ENCODE measurements at regions not wholly inside any gene's neighbourhood (a gene's known extent, or its start where the extent isn't known, plus 50 kb on each side); places are given as distances from the start of the nearest gene placed in this dataset.

GRCh38 chr3:110067527-110067926, 730.2 kb upstream of the DPPA4 start:
- Histone ChIP-seq H3K4me3 (no peak overlapping the region), H3K27ac (no peak overlapping the region)
- DNase-seq (ENCODE audit: low spot score) = no peak
- no peak for TF ChIP-seq CTCF (IDR thresholded peaks at IDR 0.05)

GRCh38 chr3:110069761-110070160, 732.4 kb upstream of the DPPA4 start:
- no peak for DNase-seq (ENCODE audit: low spot score)
- TF ChIP-seq CTCF (IDR thresholded peaks at IDR 0.05) = no peak
- H3K4me3 ChIP-seq = no peak overlapping the region
- H3K27ac ChIP-seq = no peak overlapping the region

GRCh38 chr3:110070161-110070916, 733.0 kb upstream of the DPPA4 start:
- Histone ChIP-seq H3K27ac (no peak overlapping the region), H3K4me3 (no peak overlapping the region)
- TF ChIP-seq CTCF (IDR thresholded peaks at IDR 0.05) = no peak
- no peak for DNase-seq (ENCODE audit: low spot score)

- Histone ChIP-seq H3K27ac (no peak overlapping the region), H3K4me3 (no peak overlapping the region)
- no peak for DNase-seq (ENCODE audit: low spot score)
- no peak for TF ChIP-seq CTCF (IDR thresholded peaks at IDR 0.05)
Measured at GRCh38 chr3:110074095-110074494, 736.7 kb upstream of the DPPA4 start.

GRCh38 chr3:110077093-110077492, 739.7 kb upstream of the DPPA4 start:
- TF ChIP-seq CTCF (IDR thresholded peaks at IDR 0.05) = no peak
- Histone ChIP-seq H3K27ac (no peak overlapping the region), H3K4me3 (no peak overlapping the region)
- no peak for DNase-seq (ENCODE audit: low spot score)

- no peak overlapping the region for H3K27ac ChIP-seq
Measured at GRCh38 chr3:110093411-110093810, 756.1 kb upstream of the DPPA4 start.

More at GRCh38 chr3:110093411-110093810, 756.1 kb upstream of the DPPA4 start:
- no peak overlapping the region for H3K4me3 ChIP-seq
- no peak for DNase-seq (ENCODE audit: low spot score)
- TF ChIP-seq CTCF (IDR thresholded peaks at IDR 0.05) = no peak
